ENCODE measurements at regions not wholly inside any gene's neighbourhood (a gene's known extent, or its start where the extent isn't known, plus 50 kb on each side); places are given as distances from the start of the nearest gene placed in this dataset.

DNA sequence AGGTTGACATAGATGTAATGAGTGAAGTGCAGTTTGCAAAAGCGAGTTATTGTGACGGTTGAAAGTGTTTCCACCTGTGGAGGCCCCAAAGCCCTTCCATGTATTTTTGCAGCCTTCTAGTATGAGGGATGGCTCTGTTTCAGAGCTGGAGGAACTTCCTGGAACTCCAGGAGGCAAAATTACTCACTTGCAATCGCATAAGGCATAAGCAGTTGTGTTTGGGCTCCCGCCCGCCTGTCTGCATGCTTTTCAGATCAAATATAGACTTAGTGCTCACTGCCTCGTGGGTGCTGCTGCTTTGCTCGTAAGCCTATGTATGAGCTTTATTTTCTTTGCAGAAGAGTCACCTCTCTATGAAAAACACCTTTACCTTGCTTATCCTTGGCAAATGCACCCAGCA, 146.8 kb upstream of the LARGE1 start:
- Histone ChIP-seq H3K36me3 (ENCODE audit: low read depth) (no peaks in the 10 kb centered on the region), H3K9me3 (ENCODE audit: severe bottlenecking) (no peaks in the 10 kb centered on the region), H3K4me3 (ENCODE audit: severe bottlenecking) (no peak overlapping the region), H3K4me1 (ENCODE audit: insufficient read depth, poor library complexity, severe bottlenecking) (no peaks in the 10 kb centered on the region), H3K27ac (ENCODE audit: poor library complexity, severe bottlenecking) (no peak overlapping the region), H3K27me3 (ENCODE audit: insufficient read depth, poor library complexity, severe bottlenecking) (no peaks in the 10 kb centered on the region)
- TF ChIP-seq, protein P1, sequence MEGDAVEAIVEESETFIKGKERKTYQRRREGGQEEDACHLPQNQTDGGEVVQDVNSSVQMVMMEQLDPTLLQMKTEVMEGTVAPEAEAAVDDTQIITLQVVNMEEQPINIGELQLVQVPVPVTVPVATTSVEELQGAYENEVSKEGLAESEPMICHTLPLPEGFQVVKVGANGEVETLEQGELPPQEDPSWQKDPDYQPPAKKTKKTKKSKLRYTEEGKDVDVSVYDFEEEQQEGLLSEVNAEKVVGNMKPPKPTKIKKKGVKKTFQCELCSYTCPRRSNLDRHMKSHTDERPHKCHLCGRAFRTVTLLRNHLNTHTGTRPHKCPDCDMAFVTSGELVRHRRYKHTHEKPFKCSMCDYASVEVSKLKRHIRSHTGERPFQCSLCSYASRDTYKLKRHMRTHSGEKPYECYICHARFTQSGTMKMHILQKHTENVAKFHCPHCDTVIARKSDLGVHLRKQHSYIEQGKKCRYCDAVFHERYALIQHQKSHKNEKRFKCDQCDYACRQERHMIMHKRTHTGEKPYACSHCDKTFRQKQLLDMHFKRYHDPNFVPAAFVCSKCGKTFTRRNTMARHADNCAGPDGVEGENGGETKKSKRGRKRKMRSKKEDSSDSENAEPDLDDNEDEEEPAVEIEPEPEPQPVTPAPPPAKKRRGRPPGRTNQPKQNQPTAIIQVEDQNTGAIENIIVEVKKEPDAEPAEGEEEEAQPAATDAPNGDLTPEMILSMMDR (IDR thresholded peaks at IDR 0.05; ENCODE audit: poor library complexity, severe bottlenecking), result no peak
- ATAC-seq (ENCODE audit: low read depth), result no peak
- DNase-seq (ENCODE audit: low spot score), result no peak

DNA sequence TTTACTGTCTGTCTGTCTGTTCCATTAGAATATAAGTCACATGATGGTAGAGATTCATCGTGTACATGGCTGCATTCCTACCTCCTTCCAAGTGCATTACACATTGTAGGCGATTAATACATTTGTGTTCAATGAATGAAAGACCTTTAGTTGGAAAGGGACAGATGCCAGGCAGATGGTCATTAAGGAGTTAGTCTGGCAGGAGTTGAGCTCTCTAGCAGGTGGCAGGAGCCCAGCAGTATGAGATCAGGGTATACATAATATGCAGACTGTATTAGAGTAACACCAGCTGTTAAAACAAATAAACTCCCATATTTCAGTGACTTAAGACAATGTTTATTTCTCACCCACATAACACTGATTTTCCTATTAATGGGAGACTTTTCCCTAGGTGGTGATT, 147.7 kb upstream of the LARGE1 start:
- Histone ChIP-seq H3K27ac (ENCODE audit: poor library complexity, severe bottlenecking) (no peak overlapping the region), H3K4me1 (ENCODE audit: insufficient read depth, poor library complexity, severe bottlenecking) (no peaks in the 10 kb centered on the region), H3K9me3 (ENCODE audit: severe bottlenecking) (no peaks in the 10 kb centered on the region), H3K36me3 (ENCODE audit: low read depth) (no peaks in the 10 kb centered on the region), H3K4me3 (ENCODE audit: severe bottlenecking) (no peak overlapping the region), H3K27me3 (ENCODE audit: insufficient read depth, poor library complexity, severe bottlenecking) (no peaks in the 10 kb centered on the region)
- TF ChIP-seq, protein P1 (IDR thresholded peaks at IDR 0.05; ENCODE audit: poor library complexity, severe bottlenecking), result no peak
- ATAC-seq (ENCODE audit: low read depth), result no peak
- no peak for DNase-seq (ENCODE audit: low spot score)

DNA sequence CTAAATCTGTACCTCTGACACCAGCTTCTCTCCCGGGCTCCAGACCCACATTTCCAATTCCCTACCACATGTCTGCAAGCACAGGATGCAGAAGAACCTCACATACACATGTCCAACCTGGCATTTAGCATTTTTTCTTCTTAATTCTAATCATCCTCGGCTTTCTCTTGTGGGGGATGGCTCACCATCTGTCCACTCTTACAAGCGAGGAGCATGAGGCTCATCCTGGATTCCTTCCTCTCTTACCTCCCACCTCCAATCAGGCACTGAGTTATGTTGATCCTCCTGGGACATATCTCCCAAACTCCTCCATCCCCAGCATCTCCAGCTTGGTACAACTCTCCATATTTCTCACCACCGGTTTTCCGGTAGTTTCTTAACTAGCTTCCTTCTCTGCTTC, 149.8 kb upstream of the LARGE1 start:
- Histone ChIP-seq H3K9me3 (ENCODE audit: severe bottlenecking) (no peaks in the 10 kb centered on the region), H3K36me3 (ENCODE audit: low read depth) (no peaks in the 10 kb centered on the region), H3K4me3 (ENCODE audit: severe bottlenecking) (no peak overlapping the region), H3K4me1 (ENCODE audit: insufficient read depth, poor library complexity, severe bottlenecking) (no peaks in the 10 kb centered on the region), H3K27ac (ENCODE audit: poor library complexity, severe bottlenecking) (no peak overlapping the region), H3K27me3 (ENCODE audit: insufficient read depth, poor library complexity, severe bottlenecking) (no peaks in the 10 kb centered on the region)
- no peak for ATAC-seq (ENCODE audit: low read depth)
- DNase-seq (ENCODE audit: low spot score), result no peak
- TF ChIP-seq, protein P1 (IDR thresholded peaks at IDR 0.05; ENCODE audit: poor library complexity, severe bottlenecking), result no peak

DNA sequence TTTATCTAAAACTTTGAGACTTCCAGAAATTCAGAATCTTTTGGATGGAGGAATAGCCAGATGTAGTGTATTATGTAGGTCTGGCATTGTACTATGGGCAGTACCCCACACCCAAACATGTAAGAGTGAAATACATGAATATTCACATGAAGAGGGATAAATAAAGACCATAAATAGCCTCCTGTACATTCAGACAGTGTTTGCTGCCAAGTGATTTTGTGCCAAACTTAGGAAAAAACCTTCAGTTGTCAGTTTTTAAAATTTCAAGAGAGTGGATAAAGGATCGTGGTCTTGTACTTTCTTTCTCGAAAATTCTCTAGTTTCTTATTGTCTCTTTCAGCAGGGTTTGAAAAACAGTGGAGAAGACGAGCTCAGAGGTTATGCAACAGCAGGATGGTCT, 150.3 kb upstream of the LARGE1 start:
- ATAC-seq (ENCODE audit: low read depth) (no peak), DNase-seq (ENCODE audit: low spot score) (no peak)
- H3K27me3 ChIP-seq (ENCODE audit: insufficient read depth, poor library complexity, severe bottlenecking), result no peaks in the 10 kb centered on the region

DNA sequence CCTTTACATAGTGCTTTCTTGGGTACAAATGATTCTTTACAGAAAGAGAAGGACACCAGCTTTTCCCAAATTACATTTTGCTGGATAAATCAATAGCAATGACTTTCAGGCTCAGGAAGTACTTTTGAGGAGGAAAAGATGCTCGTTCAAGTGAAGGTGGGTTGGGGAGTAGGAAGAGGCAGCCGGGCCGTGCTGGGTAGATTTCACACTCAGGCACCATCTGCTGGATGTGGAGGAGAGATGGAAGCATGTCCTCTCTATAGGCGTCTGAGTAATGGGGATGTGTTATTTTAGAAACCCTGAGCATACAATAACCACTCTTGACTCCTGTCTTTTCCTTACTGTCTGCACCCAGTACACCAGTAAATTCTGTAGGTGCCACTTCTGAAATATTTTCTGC, 152.3 kb upstream of the LARGE1 start:
- DNase-seq (ENCODE audit: low spot score), result no peak
- no peak for ATAC-seq (ENCODE audit: low read depth)
- H3K4me1 ChIP-seq (ENCODE audit: insufficient read depth, poor library complexity, severe bottlenecking), result no peaks in the 10 kb centered on the region
- no peaks in the 10 kb centered on the region for H3K27me3 ChIP-seq (ENCODE audit: insufficient read depth, poor library complexity, severe bottlenecking)
- H3K9me3 ChIP-seq (ENCODE audit: severe bottlenecking), result no peaks in the 10 kb centered on the region
- H3K36me3 ChIP-seq (ENCODE audit: low read depth), result no peaks in the 10 kb centered on the region
- TF ChIP-seq, protein P1 (IDR thresholded peaks at IDR 0.05; ENCODE audit: poor library complexity, severe bottlenecking), result no peak
- no peak overlapping the region for H3K27ac ChIP-seq (ENCODE audit: poor library complexity, severe bottlenecking)
- no peak overlapping the region for H3K4me3 ChIP-seq (ENCODE audit: severe bottlenecking)

More for the DNA sequence above, 150.3 kb upstream of the LARGE1 start:
- Histone ChIP-seq H3K4me1 (ENCODE audit: insufficient read depth, poor library complexity, severe bottlenecking) (no peaks in the 10 kb centered on the region), H3K36me3 (ENCODE audit: low read depth) (no peaks in the 10 kb centered on the region), H3K9me3 (ENCODE audit: severe bottlenecking) (no peaks in the 10 kb centered on the region), H3K4me3 (ENCODE audit: severe bottlenecking) (no peak overlapping the region), H3K27ac (ENCODE audit: poor library complexity, severe bottlenecking) (no peak overlapping the region)
- TF ChIP-seq, protein P1 (IDR thresholded peaks at IDR 0.05; ENCODE audit: poor library complexity, severe bottlenecking), result no peak
